Parathyroid adenoma (tissue), 2 donors: ENCODE measurements at regions not wholly inside any gene's neighbourhood (a gene's known extent, or its start where the extent isn't known, plus 50 kb on each side); places are given as distances from the start of the nearest gene placed in this dataset.

Source experiments
- H2AFZ ChIP-seq: fragments of 300-600 bp; sonication (generic); one replicate; pipeline ENCODE4 v1.7.0; 2017; ENCODE audit warnings: antibody characterized with exemption, mild to moderate bottlenecking
- H3K27ac ChIP-seq: fragments of 300-600 bp; sonication (generic); one replicate; pipeline ENCODE4 v1.7.0; 2017
- H3K27me3 ChIP-seq: fragments of 300-600 bp; sonication (generic); one replicate; pipeline ENCODE4 v1.7.0; 2017; ENCODE audit warnings: low read length; ENCODE audit not compliant: control insufficient read depth, insufficient read depth
- H3K36me3 ChIP-seq: fragments of 300-600 bp; sonication (generic); one replicate; pipeline ENCODE4 v1.7.0; 2017; ENCODE audit warnings: low read length; ENCODE audit not compliant: control insufficient read depth, insufficient read depth
- H3K4me1 ChIP-seq: fragments of 300-600 bp; sonication (generic); one replicate; pipeline ENCODE4 v1.7.0; 2017; ENCODE audit warnings: control low read depth
- H3K4me2 ChIP-seq: fragments of 300-600 bp; sonication (generic); one replicate; pipeline ENCODE4 v1.7.0; 2017; ENCODE audit warnings: low read length
- H3K4me3 ChIP-seq: fragments of 300-600 bp; sonication (generic); one replicate; pipeline ENCODE4 v1.7.0; 2017; ENCODE audit warnings: low read depth, low read length
- H3K79me2 ChIP-seq: fragments of 300-600 bp; sonication (generic); one replicate; pipeline ENCODE4 v1.7.0; 2017; ENCODE audit warnings: control low read depth
- H3K9ac ChIP-seq: fragments of 300-600 bp; sonication (generic); one replicate; pipeline ENCODE4 v1.7.0; 2017; ENCODE audit warnings: mild to moderate bottlenecking
- H3K9me3 ChIP-seq: fragments of 300-600 bp; sonication (generic); one replicate; pipeline ENCODE4 v1.7.0; 2017; ENCODE audit warnings: low read length; ENCODE audit not compliant: control insufficient read depth
- CTCF ChIP-seq: fragments of 300-600 bp; sonication (generic); IDR thresholded peaks from one replicate; pipeline ENCODE4 v1.7.0; 2017; ENCODE audit warnings: antibody characterized with exemption, mild to moderate bottlenecking
- donor health status: primary hyperparathyroidism.

DNA sequence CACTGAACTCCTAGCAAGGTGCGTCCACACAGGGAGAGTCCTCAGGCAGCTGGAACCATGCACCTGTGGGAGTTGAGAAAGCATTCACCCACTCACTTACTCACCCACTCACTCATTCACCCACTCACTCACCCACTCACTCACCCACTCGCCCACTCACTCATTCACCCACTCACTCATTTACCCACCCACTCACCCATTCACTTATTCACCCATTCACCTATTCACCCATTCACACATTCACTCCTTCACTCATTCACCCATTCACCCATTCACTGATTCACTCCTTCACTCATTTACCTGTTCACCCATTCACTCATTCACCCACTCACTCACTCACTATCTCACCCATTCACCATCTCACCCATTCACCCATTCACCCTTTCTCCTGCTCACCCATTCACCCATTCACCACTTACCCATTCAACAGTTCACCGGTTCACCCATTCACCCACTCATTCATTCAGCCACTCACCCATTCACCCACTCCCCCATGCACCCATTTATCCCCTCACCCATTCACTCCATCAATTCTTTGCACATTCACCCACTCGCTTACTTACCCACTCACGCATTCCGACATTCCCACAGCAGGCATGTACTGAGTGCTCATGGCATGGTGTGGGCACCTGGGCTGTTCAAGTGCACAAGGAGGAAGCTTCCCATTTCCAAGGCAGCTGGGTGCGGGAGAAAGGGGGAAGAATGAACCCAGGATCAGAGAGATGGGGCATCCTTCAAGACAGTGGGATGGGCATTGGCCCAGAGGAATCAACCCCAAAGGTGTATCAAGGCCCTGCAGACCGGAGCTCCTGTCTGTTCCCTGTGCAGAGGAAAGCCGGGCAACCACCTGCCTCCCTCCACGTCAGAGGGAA, 135.2 kb upstream of the C14orf180 start:
- Histone ChIP-seq H2AFZ (no peak overlapping the region), H3K9me3 (no peaks in the 10 kb centered on the region), H3K36me3 (no peaks in the 10 kb centered on the region), H3K4me2 (no peak overlapping the region), H3K27ac (no peak overlapping the region), H3K79me2 (no peaks in the 10 kb centered on the region), H3K4me1 (no peaks in the 10 kb centered on the region), H3K27me3 (no peaks in the 10 kb centered on the region), H3K9ac (no peak overlapping the region), H3K4me3 (no peak overlapping the region)
- TF ChIP-seq CTCF, result no peak

DNA sequence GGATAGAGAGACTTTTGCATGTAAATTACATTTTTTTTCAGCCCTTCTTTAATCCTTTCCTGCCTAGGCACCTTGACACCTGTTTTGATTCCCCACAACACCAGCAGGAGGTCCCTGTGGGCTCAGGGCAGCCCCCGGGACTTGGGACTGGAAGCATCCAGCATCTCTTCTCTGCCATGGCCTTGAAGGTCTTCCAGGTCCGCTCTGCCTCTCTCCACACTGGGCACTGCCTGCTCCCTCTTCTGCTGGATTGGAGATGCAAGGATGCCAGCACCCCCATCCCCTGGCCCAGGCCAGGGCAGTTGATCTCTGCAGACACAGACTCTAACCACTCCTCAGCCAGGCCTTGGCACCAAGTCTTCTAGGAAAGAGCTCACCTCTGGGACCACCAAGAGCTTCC, 134.5 kb upstream of the C14orf180 start:
- Histone ChIP-seq H3K4me3 (no peak overlapping the region), H3K79me2 (no peaks in the 10 kb centered on the region), H3K27ac (no peak overlapping the region), H2AFZ (no peak overlapping the region), H3K9ac (no peak overlapping the region), H3K4me1 (no peaks in the 10 kb centered on the region), H3K36me3 (no peaks in the 10 kb centered on the region), H3K9me3 (no peaks in the 10 kb centered on the region), H3K27me3 (no peaks in the 10 kb centered on the region), H3K4me2 (no peak overlapping the region)
- no peak for TF ChIP-seq CTCF

DNA sequence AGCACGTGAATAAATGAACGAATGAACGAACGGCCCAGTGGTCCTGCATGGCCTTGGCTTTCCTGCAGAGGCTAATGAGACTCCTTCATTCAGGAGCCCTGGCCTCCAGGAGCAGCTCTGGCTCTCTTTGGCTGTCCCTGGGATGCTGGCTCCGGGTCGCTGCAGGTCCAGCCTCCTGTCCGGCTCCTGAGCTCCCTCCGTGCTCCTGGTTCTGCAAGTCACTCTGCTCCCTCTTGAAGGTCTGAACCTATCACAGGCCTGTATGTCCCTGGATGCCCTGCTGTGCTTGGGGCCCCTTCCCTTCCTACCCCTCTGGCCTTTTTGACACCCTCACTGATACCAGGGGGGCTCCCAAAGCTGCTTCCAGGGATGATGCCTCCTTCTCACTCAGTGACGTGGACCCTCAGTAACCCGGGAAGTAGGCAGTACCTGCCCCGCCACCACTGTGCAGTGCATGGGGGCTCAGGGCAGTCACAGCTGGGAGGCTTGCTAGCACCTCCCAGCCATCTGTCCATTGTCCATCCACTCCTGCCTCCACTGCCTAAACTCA, 133.7 kb upstream of the C14orf180 start:
- H3K9me3 ChIP-seq, result no peaks in the 10 kb centered on the region
- no peak overlapping the region for H3K4me2 ChIP-seq
- H3K36me3 ChIP-seq, result no peaks in the 10 kb centered on the region
- TF ChIP-seq CTCF, result no peak
- H3K79me2 ChIP-seq, result no peaks in the 10 kb centered on the region
- H3K4me3 ChIP-seq, result no peak overlapping the region
- H3K27me3 ChIP-seq, result no peaks in the 10 kb centered on the region
- H2AFZ ChIP-seq, result no peak overlapping the region
- H3K4me1 ChIP-seq, result no peaks in the 10 kb centered on the region
- H3K27ac ChIP-seq, result no peak overlapping the region
- no peak overlapping the region for H3K9ac ChIP-seq

DNA sequence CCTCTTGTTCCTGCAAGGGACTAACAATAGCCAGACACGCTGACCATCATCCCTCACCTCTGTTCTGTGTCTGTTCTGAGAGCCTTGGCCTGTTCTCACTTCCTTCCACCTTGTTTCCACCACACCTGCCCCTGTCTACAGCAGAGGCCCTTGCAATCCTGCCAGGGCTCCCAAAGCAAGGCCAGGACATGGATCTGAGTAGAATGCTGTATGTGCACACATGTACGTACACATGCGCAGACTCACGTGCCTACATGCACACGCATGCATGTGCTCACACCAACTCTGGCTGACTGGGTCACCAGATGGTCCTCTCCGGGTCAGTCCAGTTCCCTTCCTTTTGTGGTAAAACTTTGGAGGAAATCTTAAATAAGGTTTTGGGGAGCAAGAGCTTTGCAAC, 133.0 kb upstream of the C14orf180 start:
- no peak for TF ChIP-seq CTCF
- no peaks in the 10 kb centered on the region for H3K79me2 ChIP-seq

More for the DNA sequence above, 133.0 kb upstream of the C14orf180 start:
- no peaks in the 10 kb centered on the region for H3K4me1 ChIP-seq
- no peak overlapping the region for H2AFZ ChIP-seq
- H3K9ac ChIP-seq, result no peak overlapping the region
- H3K36me3 ChIP-seq, result no peaks in the 10 kb centered on the region
- no peak overlapping the region for H3K4me3 ChIP-seq
- H3K27me3 ChIP-seq, result no peaks in the 10 kb centered on the region
- no peaks in the 10 kb centered on the region for H3K9me3 ChIP-seq
- no peak overlapping the region for H3K4me2 ChIP-seq
- no peak overlapping the region for H3K27ac ChIP-seq
